AG08396 (cell line): ENCODE measurements at regions not wholly inside any gene's neighbourhood (a gene's known extent, or its start where the extent isn't known, plus 50 kb on each side); places are given as distances from the start of the nearest gene placed in this dataset.

Experiments
- DNase-seq: peaks from one replicate; pipeline ENCODE4 v3.0.0; 2012; ENCODE audit warnings: low spot score, mixed read lengths

GRCh38 chr10:80860719-80861118, 323.0 kb downstream of the SH2D4B start:
- no peak for DNase-seq

GRCh38 chr10:80861882-80862281, 324.2 kb downstream of the SH2D4B start:
- no peak for DNase-seq

GRCh38 chr10:80870282-80870681, 332.6 kb downstream of the SH2D4B start:
- DNase-seq, result no peak

- DNase-seq, result no peak
These were observed 333.4 kb downstream of the SH2D4B start for GRCh38 chr10:80871083-80871482.

GRCh38 chr10:80878330-80878729, 340.6 kb downstream of the SH2D4B start:
- DNase-seq, result no peak

GRCh38 chr10:80890146-80890545, 352.4 kb downstream of the SH2D4B start:
- DNase-seq, result no peak

GRCh38 chr10:80893256-80893655, 355.6 kb downstream of the SH2D4B start:
- DNase-seq, result no peak

- DNase-seq, result no peak
These were observed 356.6 kb downstream of the SH2D4B start for GRCh38 chr10:80894311-80894791.

GRCh38 chr10:80894797-80895467, 357.2 kb downstream of the SH2D4B start:
- no peak for DNase-seq

- no peak for DNase-seq
These were observed 358.4 kb downstream of the SH2D4B start for GRCh38 chr10:80896076-80896475.

GRCh38 chr10:80896959-80897358, 359.3 kb downstream of the SH2D4B start:
- no peak for DNase-seq

- no peak for DNase-seq
These were observed 363.0 kb downstream of the SH2D4B start for GRCh38 chr10:80900661-80901060.

GRCh38 chr10:80908611-80909010, 370.9 kb downstream of the SH2D4B start:
- no peak for DNase-seq

- DNase-seq, result no peak
These were observed 371.6 kb downstream of the SH2D4B start for GRCh38 chr10:80909254-80909653.

- DNase-seq, result no peak
These were observed 379.9 kb downstream of the SH2D4B start for GRCh38 chr10:80917636-80918035.

- no peak for DNase-seq
These were observed 383.3 kb downstream of the SH2D4B start for GRCh38 chr10:80921032-80921431.

- DNase-seq, result peak; percentile 5
These were observed 386.6 kb downstream of the SH2D4B start for GRCh38 chr10:80924063-80924952.

GRCh38 chr10:80927419-80928078, 389.8 kb downstream of the SH2D4B start:
- no peak for DNase-seq

- no peak for DNase-seq
These were observed 401.2 kb downstream of the SH2D4B start for GRCh38 chr10:80938903-80939302.

GRCh38 chr10:80945264-80945880, 407.7 kb downstream of the SH2D4B start:
- DNase-seq, result no peak

- DNase-seq, result no peak
These were observed 408.4 kb downstream of the SH2D4B start for GRCh38 chr10:80946073-80946472.
